ENCODE measurements at regions not wholly inside any gene's neighbourhood (a gene's known extent, or its start where the extent isn't known, plus 50 kb on each side); places are given as distances from the start of the nearest gene placed in this dataset.

- DNase-seq: no peak
Measured at GRCh38 chr15:47292638-47293190, 424.6 kb upstream of the SEMA6D start.

DNA sequence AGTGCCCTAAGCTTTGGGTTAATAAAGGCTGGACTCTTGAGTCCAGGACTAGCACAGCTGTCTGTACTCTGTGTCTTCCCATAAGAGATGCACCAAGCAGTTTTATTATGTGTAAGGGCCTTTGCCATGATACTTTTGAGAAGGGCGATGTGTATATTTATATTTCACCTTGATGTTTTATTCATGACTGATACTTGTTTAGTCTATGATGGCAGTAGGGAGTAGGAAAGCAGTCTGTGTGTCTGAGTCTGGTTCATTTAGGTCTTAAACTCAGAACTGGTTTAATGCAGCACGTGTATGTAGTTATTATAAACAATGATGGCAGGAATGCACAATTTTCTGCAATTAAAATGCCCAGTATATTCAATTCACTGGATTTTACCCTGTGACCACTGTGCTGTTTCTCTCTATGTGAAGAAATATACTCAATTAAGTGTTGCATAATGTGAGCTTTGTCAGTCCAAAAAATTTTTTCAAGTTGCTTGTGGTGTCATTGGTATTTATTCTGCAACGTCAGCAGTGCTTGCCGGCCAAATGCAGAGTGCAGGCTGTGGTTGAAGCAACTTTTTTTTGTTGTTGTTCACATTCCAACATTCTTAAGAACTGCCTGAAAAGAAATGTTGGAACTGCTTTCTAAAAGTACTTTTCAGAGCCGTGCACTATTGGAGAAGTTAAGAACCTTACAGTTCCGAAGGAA is 423.7 kb upstream of the SEMA6D start:
- DNase-seq: no peak

- DNase-seq: no peak
Measured at GRCh38 chr15:47294765-47295259, 422.5 kb upstream of the SEMA6D start.

DNA sequence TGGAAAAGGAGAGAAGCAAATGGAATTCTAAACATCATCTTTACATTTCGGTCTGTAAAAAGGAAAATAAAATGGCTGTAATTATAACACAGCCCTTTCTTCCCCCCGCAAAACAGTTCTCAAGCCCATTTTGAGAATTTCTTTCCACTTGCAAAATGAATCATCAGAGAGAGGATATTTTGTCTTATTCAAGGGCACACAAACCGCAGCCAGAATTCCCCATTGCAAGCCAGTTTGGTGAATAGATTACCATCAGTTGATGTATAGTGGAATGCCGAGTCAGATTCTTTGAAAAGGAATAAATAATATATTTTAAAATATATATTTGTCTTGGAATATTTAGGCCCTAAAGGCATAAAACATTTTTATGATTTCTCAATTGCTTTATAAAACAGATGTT is 420.4 kb upstream of the SEMA6D start:
- DNase-seq: no peak

DNA sequence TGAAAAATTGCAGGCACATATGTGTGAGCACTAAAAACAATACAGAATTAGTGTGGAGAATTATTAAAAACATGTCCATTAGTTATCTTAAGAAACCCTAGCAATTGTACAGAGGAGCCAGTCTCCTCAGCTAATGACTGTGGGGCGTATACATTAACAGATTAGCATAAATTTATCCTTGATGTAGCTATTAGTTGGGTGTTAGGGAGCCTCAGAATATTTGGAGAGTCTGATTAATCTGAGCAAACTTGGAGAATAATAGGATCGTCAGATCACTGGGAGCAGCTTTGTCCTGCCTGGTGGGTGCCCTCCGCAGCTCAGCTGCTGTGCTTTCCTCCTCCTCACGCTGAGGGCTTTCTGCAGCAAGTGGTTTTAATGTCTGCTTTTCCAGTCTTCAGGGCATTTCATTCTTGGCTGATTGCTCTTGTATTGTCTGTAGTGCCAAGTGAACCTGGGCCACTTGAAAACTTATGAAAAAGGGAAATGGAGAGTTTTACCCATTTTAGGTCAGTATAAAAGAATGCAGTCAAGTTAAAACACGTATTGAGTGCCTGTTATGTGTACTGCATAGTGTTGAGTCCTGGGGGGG is 417.4 kb upstream of the SEMA6D start:
- DNase-seq: no peak

GRCh38 chr15:47300596-47300995 is 416.7 kb upstream of the SEMA6D start:
- no peak for DNase-seq

- no peak for DNase-seq
Measured at GRCh38 chr15:47301481-47301880, 415.8 kb upstream of the SEMA6D start.

DNA sequence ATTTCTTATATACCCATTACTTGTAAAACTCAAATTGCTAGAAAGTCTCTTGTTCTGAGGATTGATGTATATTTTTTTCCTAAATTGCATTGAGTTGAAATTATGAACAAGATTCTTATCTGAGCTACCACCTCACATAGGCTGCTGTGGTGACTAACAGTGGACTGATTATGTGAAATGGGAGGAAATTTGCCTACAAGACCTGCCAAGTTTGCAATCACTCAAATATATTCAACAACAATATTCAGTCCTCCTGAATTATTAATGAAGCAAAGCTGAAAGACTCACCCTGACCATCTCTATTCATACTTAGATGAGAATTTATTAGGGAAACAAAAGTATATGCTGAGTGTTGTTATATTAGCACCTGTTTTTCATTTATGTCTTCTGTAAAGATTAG is 412.6 kb upstream of the SEMA6D start:
- DNase-seq: no peak

- no peak for DNase-seq
Measured at GRCh38 chr15:47312161-47312560, 405.1 kb upstream of the SEMA6D start.

DNA sequence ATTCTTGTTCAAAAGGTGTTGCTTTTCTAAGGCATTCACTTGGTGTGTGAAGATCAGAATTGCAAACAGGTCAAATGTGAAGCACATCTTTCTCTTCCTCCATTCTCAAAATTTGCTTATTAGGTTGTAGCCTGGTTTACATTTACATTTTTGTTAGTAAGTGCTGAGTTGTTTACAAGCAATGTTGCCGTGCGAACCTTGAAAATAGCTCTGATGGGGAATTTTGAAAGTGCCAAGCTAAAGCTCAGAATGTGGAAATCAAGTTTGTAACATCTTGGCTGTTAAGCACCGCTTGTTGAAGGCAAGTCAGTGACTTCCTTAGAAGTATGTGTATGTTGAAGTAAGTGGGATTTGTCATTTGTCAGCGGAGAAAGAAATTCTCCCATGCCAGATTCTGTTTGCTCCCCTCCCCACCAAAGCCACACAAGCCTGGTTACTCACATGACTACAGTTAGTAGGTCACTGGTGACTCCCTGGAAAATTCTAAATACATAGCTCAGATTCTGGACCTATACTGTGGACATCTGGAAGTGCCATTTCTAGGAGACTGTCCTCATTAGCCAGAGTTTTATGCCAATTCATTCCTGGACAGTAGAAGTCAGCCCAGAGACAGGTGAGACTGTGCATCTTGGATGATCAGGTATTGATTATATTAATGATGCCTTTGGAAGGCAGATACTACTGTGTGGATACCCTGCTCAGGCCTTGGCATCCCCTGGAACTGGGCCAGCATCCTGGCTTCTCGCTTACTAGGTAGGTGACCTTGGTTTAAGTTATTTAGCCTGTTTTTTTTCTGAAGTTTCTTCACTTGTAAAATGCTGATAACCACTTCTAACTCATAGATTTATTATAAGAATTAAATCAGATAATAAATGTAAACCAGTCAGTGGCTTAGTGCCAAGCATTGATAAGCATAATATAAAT is 390.6 kb upstream of the SEMA6D start:
- DNase-seq: no peak

DNA sequence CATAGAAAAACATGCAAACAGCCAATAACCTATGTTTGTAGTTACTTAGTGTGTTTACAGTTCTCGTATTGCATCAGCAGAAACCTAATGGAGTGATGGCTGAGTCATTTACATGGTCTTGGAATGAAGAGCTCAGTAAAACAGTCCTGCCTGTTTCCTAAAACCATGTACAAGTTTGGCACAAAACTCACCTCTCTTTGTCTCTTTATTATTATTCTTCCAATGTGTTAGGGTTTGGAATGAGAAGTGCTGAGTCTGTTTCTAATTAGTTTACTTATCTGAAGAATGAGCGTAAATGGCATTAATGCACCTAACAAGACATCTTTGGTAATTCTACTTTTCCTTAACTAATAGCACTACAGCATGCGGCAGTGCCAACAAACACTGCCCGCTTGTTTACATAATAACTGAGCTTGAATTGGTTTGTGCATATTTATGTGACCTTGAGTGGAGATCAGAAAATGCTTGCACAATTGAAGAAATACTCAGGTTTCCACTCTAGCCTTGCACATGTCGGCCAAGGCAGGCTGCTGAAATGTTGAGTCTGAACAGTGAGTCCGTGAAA is 385.4 kb upstream of the SEMA6D start:
- no peak for DNase-seq

- DNase-seq: no peak
Measured at GRCh38 chr15:47332481-47332880, 384.8 kb upstream of the SEMA6D start.

DNA sequence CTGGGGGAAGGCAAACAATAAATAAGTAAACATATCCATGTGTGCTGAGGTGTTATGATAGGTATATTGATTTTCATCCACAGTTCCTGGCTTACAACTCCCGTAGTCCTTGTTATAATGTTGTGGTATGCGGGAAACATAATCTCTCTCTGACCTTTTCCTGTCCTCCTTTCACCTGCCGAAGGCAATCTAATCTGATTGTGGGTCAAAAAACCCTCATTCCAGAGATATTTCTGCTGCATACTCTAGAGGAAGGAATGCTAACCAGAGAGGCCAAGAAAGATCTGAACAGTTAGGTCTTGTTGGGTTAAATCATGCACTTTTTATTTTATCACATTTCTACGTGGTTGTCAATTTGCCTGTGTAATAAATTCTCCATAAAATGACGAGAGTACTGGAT is 383.6 kb upstream of the SEMA6D start:
- no peak for DNase-seq

DNA sequence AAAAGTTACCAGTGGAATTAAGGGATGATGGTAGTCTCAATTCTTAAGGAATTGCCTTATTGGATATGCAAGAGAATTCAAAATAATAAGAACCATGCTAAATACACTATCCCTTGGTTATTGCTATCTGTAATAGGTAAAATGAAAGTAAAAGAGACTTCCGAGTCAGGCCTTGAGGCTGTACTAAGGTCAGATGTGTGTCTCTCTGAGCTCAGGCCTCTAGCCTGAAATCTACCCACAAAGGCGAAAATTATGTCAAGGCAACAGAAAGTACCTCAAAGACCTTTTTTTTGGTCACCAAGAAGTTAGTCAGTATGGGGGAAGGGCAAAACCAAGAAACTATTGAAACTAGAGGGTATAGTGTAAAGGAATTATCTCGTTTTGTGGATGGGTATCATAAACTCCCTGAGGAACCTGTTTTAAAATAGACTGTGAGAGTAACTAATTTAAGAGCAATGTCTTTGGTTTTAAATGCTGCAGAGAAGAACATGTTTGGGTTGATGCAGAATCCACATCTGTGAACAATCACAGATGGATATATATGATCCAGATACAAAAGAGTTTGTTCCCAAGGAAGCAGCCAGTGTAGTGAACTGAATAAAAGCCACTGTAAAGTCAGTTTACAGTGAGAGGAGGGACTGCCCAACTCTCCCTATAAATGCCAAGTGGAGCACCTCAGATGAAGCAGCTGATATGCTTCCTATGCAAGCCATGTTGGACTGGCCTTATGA is 382.3 kb upstream of the SEMA6D start:
- no peak for DNase-seq

GRCh38 chr15:47337106-47337505 is 380.2 kb upstream of the SEMA6D start:
- no peak for DNase-seq

DNA sequence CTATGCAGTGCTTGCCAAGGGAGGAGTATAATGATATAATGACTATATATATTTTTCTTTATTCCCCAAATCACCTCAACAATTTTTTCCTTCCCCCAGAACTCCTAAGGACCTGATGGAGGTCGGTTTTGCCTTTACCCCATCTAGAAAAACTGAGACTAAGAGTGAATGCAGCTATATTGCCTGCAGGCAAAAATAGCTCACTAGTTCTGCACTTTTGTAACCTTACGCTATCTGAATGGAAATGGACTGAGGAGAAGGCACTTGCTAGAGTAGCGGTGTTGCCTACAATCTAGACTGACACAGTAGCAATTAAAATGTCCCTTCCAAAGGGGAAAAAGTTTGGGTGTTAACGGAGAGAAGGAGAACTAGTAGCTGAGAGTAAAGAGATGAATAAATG is 379.5 kb upstream of the SEMA6D start:
- no peak for DNase-seq

GRCh38 chr15:47338771-47339170 is 378.5 kb upstream of the SEMA6D start:
- no peak for DNase-seq

- no peak for DNase-seq
Measured at GRCh38 chr15:47339800-47340570, 377.3 kb upstream of the SEMA6D start.

DNA sequence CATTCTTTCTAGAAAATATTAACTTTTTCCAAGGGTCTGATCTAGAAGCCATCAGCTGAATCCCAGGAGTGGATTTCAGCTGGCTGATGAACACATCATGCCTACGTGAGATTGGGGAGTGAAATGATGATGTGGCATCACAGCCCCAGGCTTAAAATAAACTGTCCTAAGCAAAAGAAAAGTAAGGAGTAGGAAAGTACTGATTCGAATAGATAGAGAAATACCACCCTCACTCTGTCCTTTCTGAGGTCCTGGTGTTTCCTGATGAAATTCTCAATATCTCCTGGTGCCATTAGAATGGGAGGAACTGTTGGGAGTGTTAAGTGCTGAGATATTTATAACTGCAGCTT is 376.8 kb upstream of the SEMA6D start:
- DNase-seq: no peak

DNA sequence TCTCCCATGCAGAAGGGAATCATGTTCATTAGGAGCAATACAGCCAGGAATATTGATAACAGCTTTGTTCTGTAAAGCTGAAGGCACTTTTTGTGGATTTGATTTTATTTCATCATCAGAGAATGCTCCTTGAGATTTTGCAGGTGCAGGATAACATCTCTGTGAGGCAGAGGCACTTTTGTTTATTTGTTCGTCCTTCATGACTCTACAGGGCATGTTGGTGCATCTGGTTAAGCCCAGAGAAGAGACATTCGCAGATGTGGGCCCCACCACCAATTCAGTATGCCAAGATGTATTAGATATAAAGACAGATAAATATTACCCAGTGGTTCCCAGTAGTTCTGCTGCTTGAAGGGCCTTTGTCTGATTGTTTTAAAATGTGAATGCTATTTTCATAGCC is 368.1 kb upstream of the SEMA6D start:
- DNase-seq: no peak

DNA sequence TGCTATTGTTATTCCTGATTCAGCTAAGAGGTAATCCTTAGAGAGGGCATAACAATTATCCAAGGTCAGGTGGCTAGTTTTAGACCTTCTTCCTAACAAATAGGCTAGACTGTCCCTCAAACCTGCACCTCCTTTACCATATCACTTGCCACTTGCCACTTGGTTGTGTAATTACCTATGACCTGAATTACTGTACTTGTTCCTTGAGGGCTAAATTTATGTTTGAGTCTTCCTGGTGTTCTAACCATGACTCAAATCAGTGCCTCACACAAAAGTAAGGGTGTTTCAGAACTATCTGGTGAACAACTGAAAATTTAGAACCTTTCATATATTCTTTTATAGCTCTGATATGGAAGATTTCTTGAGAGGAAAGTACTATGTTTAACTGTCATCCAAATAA is 365.8 kb upstream of the SEMA6D start:
- no peak for DNase-seq

DNA sequence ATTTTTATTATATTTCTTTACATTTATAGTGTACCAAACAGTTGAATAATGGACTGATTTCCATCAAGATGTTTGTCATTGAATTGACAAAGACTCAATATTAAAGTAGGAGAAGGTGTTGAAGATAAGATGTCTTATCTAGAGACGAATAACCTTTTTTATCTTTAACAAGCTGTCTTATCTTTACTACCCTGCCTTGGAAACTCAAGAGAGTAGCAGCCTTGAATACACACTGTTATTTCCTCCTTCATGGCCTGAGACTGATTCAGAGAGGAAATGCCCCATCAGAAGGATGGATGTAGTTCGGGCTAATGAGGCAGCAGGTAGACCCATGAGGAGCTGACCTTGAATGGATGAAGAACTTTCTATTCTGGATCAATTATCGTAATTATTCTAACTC is 365.1 kb upstream of the SEMA6D start:
- DNase-seq: no peak

All from NCI-H748 treated with DMSO at 0.1 percent for 48 hours (cell line).